HG03432 (cell line): ENCODE measurements at regions not wholly inside any gene's neighbourhood (a gene's known extent, or its start where the extent isn't known, plus 50 kb on each side); places are given as distances from the start of the nearest gene placed in this dataset.
"Not testable (repeated sequence)": the region's sequence is repeated elsewhere in the genome, so short reads cannot be mapped to it uniquely, and the experiment has no call there.

ENCODE experiments used
- ATAC-seq: cut with Tn5 transposase; IDR thresholded peaks from one replicate; pipeline ENCODE4 v1.9.1; 2021; ENCODE audit warnings: mild to moderate bottlenecking, moderate library complexity; ENCODE audit not compliant: unreplicated experiment

- ATAC-seq = no peak
Measured at GRCh38 chr6:74333406-74333805, 637.4 kb downstream of the CD109 start.

GRCh38 chr6:74320715-74321114 is 624.7 kb downstream of the CD109 start:
- ATAC-seq = no peak

GRCh38 chr6:74320074-74320473 is 624.1 kb downstream of the CD109 start:
- no peak for ATAC-seq

GRCh38 chr6:74319292-74319691 is 623.3 kb downstream of the CD109 start:
- no peak for ATAC-seq

- no peak for ATAC-seq
Measured at GRCh38 chr6:74318738-74319137, 622.7 kb downstream of the CD109 start.

GRCh38 chr6:74312081-74312480 is 616.1 kb downstream of the CD109 start:
- no peak for ATAC-seq

GRCh38 chr6:74311431-74311830 is 615.4 kb downstream of the CD109 start:
- no peak for ATAC-seq

- ATAC-seq = no peak
Measured at GRCh38 chr6:74289884-74290283, 593.9 kb downstream of the CD109 start.

GRCh38 chr6:74287932-74288331 is 591.9 kb downstream of the CD109 start:
- ATAC-seq = no peak

- ATAC-seq = no peak
Measured at GRCh38 chr6:74287441-74287840, 591.4 kb downstream of the CD109 start.

GRCh38 chr6:74284284-74284683 is 588.3 kb downstream of the CD109 start:
- ATAC-seq = no peak

GRCh38 chr6:74283532-74283931 is 587.5 kb downstream of the CD109 start:
- ATAC-seq = no peak

- no peak for ATAC-seq
Measured at GRCh38 chr6:74282143-74282689, 586.2 kb downstream of the CD109 start.

GRCh38 chr6:74280130-74280692 is 584.2 kb downstream of the CD109 start:
- ATAC-seq = no peak

- no peak for ATAC-seq
Measured at GRCh38 chr6:74277777-74278186, 581.8 kb downstream of the CD109 start.

GRCh38 chr6:74273541-74273940 is 577.5 kb downstream of the CD109 start:
- ATAC-seq = no peak

- ATAC-seq = no peak
Measured at GRCh38 chr6:74269600-74269858, 573.5 kb downstream of the CD109 start.

GRCh38 chr6:74268815-74269599 is 573.0 kb downstream of the CD109 start:
- ATAC-seq = no peak

GRCh38 chr6:74259981-74260380 is 564.0 kb downstream of the CD109 start:
- no peak for ATAC-seq

- ATAC-seq = no peak
Measured at GRCh38 chr6:74256781-74257180, 560.8 kb downstream of the CD109 start.

GRCh38 chr6:74256381-74256780 is 560.4 kb downstream of the CD109 start:
- ATAC-seq = no peak

GRCh38 chr6:74255007-74255406 is 559.0 kb downstream of the CD109 start:
- ATAC-seq = not testable (repeated sequence)

- not testable (repeated sequence) for ATAC-seq
Measured at GRCh38 chr6:74254147-74254546, 558.1 kb downstream of the CD109 start.
